ENCODE measurements at regions not wholly inside any gene's neighbourhood (a gene's known extent, or its start where the extent isn't known, plus 50 kb on each side); places are given as distances from the start of the nearest gene placed in this dataset.
A peak's percentile ranks its signal among the peaks of the same experiment; 100 is the strongest.
"Not testable (repeated sequence)": the region's sequence is repeated elsewhere in the genome, so short reads cannot be mapped to it uniquely, and the experiment has no call there.

DNA sequence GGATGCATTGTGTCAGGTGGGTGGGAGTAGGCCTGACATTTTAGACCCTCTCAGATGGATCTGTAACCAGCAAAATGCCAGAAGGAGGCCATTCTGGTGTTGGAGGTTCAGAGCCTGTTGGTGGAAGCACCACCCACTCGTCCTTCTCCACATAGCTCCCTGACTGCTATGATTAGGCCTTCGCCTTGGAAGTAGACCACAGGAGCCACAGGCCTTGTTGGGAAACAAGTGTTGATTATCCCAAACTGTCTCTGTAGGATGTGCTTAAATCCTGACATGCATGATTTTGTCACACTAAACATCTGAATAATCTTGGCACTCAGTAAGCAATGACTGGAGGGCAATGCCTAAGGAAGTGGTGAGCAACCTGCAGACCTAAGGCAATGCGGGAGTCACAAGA is 117.2 kb upstream of the LY86 start:
- Histone ChIP-seq H3K36me3 (ENCODE audit: control insufficient read depth, insufficient read depth, low read length) (no peaks in the 10 kb centered on the region), H3K9me3 (replicated peaks; ENCODE audit: control insufficient read depth, low read depth, low read length) (peaks cover 5% of the 10 kb centered on the region), H3K4me1 (ENCODE audit: control insufficient read depth, insufficient read depth, low read length) (peaks cover 2% of the 10 kb centered on the region), H3K27me3 (ENCODE audit: control insufficient read depth, insufficient read depth, low read length) (no peaks in the 10 kb centered on the region), H3K27ac (ENCODE audit: low read length) (no peak overlapping the region), H3K4me3 (ENCODE audit: low read length) (no peak overlapping the region)
- 88% methylated on average over 1 of the region's 3 CpGs for WGBS (ENCODE audit: insufficient coverage)
- no peak for DNase-seq

DNA sequence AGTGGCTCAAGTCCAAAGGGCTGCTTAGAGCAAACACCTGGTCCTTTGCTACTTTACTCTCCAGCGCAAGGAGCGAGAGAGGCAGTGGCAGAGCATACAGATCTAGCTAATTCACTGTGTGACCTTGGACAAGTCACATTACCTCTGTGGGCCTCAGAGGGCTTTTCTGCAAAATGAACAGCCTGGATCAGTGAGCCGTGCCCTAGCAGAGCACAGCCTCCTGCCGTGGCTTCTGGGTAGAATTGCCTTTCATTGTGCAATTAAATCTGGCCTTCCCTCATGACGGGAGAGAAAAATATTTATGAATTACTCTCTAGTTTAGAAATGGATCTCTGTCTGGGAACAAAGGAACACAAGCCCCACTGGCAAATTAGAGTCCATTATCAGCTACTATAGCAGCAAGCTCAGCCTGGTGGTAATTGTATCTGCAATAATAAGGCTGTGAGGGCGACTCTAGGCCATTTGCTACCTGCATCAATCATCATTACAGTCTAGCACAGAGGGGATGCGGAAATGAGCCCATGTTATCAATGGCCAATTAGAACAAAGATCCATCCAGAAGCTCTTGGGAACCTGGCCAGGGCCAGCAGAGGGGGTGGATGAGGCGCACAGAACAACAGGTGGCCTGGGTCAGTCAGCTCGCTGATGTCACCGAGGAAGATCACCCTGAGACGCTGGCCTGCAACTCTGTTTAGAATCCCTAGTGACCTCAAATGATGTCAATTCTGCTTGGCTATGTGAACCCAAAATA is 114.2 kb upstream of the LY86 start:
- Histone ChIP-seq H3K36me3 (ENCODE audit: control insufficient read depth, insufficient read depth, low read length) (no peaks in the 10 kb centered on the region), H3K27ac (ENCODE audit: low read length) (no peak overlapping the region)
- 71% methylated on average over 7 of the region's 11 CpGs for WGBS (ENCODE audit: insufficient coverage)

DNA sequence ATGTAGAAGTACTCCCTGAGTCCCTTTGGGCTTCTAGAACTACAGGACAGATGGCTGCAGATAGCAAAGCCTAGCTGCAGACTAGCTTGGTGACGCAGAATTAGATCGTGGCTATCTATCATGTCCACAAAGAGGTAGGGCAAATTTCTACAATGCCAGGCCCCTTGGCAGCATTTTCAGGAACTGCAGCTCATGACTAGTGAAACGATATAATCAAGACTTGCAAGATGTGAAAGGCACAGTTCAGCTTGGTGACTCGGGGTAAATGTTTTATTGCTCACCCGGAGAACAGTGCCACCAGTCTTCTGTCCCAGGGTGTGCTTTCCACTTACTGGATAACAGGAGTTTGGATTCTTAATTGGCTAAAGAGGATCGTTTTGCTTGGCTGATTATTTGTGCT is 108.7 kb upstream of the LY86 start:
- H3K4me3 ChIP-seq (ENCODE audit: low read length), result no peak overlapping the region
- WGBS (ENCODE audit: insufficient coverage), result 69% methylated on average over 6 of the region's 6 CpGs
- no peaks in the 10 kb centered on the region for H3K36me3 ChIP-seq (ENCODE audit: control insufficient read depth, insufficient read depth, low read length)
- no peak overlapping the region for H3K27ac ChIP-seq (ENCODE audit: low read length)
- no peaks in the 10 kb centered on the region for H3K27me3 ChIP-seq (ENCODE audit: control insufficient read depth, insufficient read depth, low read length)
- no peak for DNase-seq
- H3K4me1 ChIP-seq (ENCODE audit: control insufficient read depth, insufficient read depth, low read length), result no peaks in the 10 kb centered on the region
- peaks cover 5% of the 10 kb centered on the region for H3K9me3 ChIP-seq (replicated peaks; ENCODE audit: control insufficient read depth, low read depth, low read length)

More for the DNA sequence above, 114.2 kb upstream of the LY86 start:
- Histone ChIP-seq H3K27me3 (ENCODE audit: control insufficient read depth, insufficient read depth, low read length) (no peaks in the 10 kb centered on the region), H3K4me1 (ENCODE audit: control insufficient read depth, insufficient read depth, low read length) (peaks cover 2% of the 10 kb centered on the region), H3K9me3 (replicated peaks; ENCODE audit: control insufficient read depth, low read depth, low read length) (peaks cover 5% of the 10 kb centered on the region), H3K4me3 (ENCODE audit: low read length) (no peak overlapping the region)
- DNase-seq, result peak; percentile 31

DNA sequence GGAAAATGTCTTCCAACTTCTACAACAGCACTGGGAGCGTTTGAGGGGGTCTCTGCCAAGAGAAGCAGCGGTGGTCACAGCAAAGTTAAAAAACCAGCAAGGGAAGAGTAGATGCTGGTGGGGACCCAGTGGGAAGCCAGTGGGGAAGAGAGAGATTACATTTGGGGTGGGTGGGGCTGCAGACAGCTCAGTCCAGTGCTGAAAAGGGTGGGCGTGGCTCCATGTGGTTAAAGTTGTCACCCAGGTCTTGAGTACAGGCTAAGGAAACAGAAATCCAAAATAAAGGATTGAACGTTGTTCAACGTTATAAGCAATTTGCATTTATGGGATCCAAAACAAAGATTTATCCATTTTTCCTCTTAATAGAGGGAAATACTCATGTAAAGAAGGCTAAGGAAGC is 106.3 kb upstream of the LY86 start:
- DNase-seq, result no peak
- no peaks in the 10 kb centered on the region for H3K36me3 ChIP-seq (ENCODE audit: control insufficient read depth, insufficient read depth, low read length)
- no peak overlapping the region for H3K4me3 ChIP-seq (ENCODE audit: low read length)
- H3K4me1 ChIP-seq (ENCODE audit: control insufficient read depth, insufficient read depth, low read length), result no peaks in the 10 kb centered on the region
- peaks cover 5% of the 10 kb centered on the region for H3K9me3 ChIP-seq (replicated peaks; ENCODE audit: control insufficient read depth, low read depth, low read length)
- H3K27me3 ChIP-seq (ENCODE audit: control insufficient read depth, insufficient read depth, low read length), result no peaks in the 10 kb centered on the region
- no peak overlapping the region for H3K27ac ChIP-seq (ENCODE audit: low read length)
- 86% methylated on average over 1 of the region's 5 CpGs for WGBS (ENCODE audit: insufficient coverage)

DNA sequence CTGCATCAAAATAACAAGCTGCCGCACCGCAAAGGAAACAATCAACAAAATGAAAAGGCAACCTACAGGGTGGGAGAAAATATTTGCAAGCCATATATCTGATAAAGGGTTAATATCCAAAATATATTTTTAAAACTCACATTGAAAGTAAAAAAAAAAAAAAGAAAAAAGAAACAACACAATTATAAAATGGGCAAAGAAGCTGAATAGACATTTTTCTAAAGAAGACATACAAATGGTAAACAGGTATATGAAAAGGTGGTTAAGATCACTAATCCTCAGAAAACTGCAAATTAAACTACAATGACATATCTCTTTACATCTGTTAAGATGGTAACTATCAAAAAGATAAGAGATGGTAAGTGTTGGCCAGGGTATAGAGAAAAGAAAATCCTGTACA is 105.4 kb upstream of the LY86 start:
- H3K27ac ChIP-seq (ENCODE audit: low read length), result no peak overlapping the region
- H3K4me3 ChIP-seq (ENCODE audit: low read length), result no peak overlapping the region
- WGBS (ENCODE audit: insufficient coverage), result no CpG with 5 or more reads among the region's 2 CpGs
- peaks cover 5% of the 10 kb centered on the region for H3K9me3 ChIP-seq (replicated peaks; ENCODE audit: control insufficient read depth, low read depth, low read length)
- H3K4me1 ChIP-seq (ENCODE audit: control insufficient read depth, insufficient read depth, low read length), result no peaks in the 10 kb centered on the region
- H3K27me3 ChIP-seq (ENCODE audit: control insufficient read depth, insufficient read depth, low read length), result no peaks in the 10 kb centered on the region
- no peaks in the 10 kb centered on the region for H3K36me3 ChIP-seq (ENCODE audit: control insufficient read depth, insufficient read depth, low read length)
- DNase-seq, result no peak

DNA sequence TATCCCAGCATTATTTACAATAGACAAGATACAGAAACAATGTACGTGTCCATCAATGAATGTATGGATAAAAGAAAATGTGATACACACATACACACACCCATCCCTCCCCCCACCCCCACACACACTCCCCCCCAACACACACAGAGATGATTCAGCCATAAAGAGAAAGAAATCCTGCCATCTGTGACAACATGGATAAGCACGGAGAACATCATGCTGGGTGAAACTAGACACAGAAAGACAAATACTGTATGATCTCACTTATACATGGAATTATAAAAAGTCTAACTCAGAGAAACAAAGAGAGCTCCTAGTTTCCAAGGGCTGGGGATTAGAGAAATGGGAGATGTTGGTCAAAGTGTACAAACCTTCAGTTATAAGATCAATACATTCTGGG is 104.8 kb upstream of the LY86 start:
- no CpG with 5 or more reads among the region's 2 CpGs for WGBS (ENCODE audit: insufficient coverage)
- H3K9me3 ChIP-seq (replicated peaks; ENCODE audit: control insufficient read depth, low read depth, low read length), result peaks cover 5% of the 10 kb centered on the region
- no peaks in the 10 kb centered on the region for H3K36me3 ChIP-seq (ENCODE audit: control insufficient read depth, insufficient read depth, low read length)
- no peaks in the 10 kb centered on the region for H3K4me1 ChIP-seq (ENCODE audit: control insufficient read depth, insufficient read depth, low read length)
- H3K27me3 ChIP-seq (ENCODE audit: control insufficient read depth, insufficient read depth, low read length), result no peaks in the 10 kb centered on the region
- no peak overlapping the region for H3K27ac ChIP-seq (ENCODE audit: low read length)
- H3K4me3 ChIP-seq (ENCODE audit: low read length), result no peak overlapping the region
- no peak for DNase-seq

DNA sequence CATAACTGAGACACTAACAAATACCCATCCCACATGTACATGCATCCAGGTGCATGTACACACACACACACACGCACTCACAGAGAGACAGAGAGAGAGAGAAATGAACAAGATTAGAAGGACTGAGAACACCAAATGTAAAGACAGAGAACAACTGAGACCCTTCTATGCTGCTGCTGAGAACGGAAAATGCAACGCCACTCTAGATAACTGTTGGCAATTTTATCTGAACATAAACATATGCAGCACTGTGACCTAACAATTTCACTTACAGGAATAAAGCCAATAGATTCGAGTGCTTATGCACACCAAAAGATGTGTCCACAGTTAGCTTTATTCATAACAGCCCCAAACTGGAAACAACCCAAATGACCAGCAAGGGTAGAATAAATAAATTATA is 103.8 kb upstream of the LY86 start:
- H3K36me3 ChIP-seq (ENCODE audit: control insufficient read depth, insufficient read depth, low read length), result no peaks in the 10 kb centered on the region
- H3K4me3 ChIP-seq (ENCODE audit: low read length), result no peak overlapping the region
- H3K27me3 ChIP-seq (ENCODE audit: control insufficient read depth, insufficient read depth, low read length), result no peaks in the 10 kb centered on the region
- H3K27ac ChIP-seq (ENCODE audit: low read length), result no peak overlapping the region
- DNase-seq, result no peak
- WGBS (ENCODE audit: insufficient coverage), result 49% methylated on average over 2 of the region's 4 CpGs
- H3K4me1 ChIP-seq (ENCODE audit: control insufficient read depth, insufficient read depth, low read length), result no peaks in the 10 kb centered on the region
- H3K9me3 ChIP-seq (replicated peaks; ENCODE audit: control insufficient read depth, low read depth, low read length), result peaks cover 5% of the 10 kb centered on the region

DNA sequence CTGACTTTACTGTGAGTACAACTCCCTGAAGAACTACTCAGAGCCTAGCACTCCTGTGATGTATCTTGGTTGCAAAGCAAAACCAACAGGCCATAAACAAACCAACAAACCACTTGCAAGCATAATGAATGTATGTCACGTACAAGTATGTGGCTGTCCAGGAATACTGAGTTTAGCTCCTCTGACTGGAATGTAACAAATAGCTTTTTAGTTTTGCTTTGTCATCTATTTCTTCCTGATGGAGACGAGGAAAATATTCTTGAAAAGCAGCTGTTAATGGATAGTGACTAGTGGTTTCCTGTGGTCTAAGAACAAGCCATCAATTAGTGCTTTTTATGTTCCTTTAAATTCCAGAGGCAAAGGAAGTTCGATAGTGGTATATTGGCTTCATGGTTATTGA is 101.9 kb upstream of the LY86 start:
- no CpG with 5 or more reads among the region's 3 CpGs for WGBS (ENCODE audit: insufficient coverage)
- Histone ChIP-seq H3K4me1 (ENCODE audit: control insufficient read depth, insufficient read depth, low read length) (no peaks in the 10 kb centered on the region), H3K4me3 (ENCODE audit: low read length) (no peak overlapping the region), H3K27ac (ENCODE audit: low read length) (no peak overlapping the region), H3K36me3 (ENCODE audit: control insufficient read depth, insufficient read depth, low read length) (no peaks in the 10 kb centered on the region), H3K9me3 (replicated peaks; ENCODE audit: control insufficient read depth, low read depth, low read length) (peaks cover 5% of the 10 kb centered on the region), H3K27me3 (ENCODE audit: control insufficient read depth, insufficient read depth, low read length) (no peaks in the 10 kb centered on the region)
- DNase-seq, result no peak

DNA sequence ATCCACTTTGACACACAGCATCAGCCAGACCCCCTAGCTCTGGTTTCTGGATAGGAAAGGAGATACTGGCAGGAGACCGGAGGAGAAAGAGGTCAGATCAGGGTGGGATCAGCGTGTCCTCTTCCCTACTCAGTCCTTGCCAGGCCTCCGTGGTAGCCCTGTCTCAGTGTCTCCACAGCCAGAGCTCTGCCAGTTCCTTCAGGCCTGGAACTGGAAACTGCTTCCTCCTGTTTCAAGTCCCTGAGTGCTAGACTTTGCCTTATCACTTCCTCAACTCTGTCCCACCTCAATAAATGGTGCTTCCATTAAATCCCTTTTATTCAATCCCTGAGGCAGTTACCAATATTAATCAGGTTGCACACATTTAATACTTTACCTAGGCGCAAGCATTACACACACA is 96.8 kb upstream of the LY86 start:
- no peak for DNase-seq
- Histone ChIP-seq H3K4me3 (ENCODE audit: low read length) (no peak overlapping the region), H3K36me3 (ENCODE audit: control insufficient read depth, insufficient read depth, low read length) (no peaks in the 10 kb centered on the region), H3K27ac (ENCODE audit: low read length) (no peak overlapping the region), H3K27me3 (ENCODE audit: control insufficient read depth, insufficient read depth, low read length) (no peaks in the 10 kb centered on the region), H3K9me3 (replicated peaks; ENCODE audit: control insufficient read depth, low read depth, low read length) (no peaks in the 10 kb centered on the region), H3K4me1 (ENCODE audit: control insufficient read depth, insufficient read depth, low read length) (no peaks in the 10 kb centered on the region)
- WGBS (ENCODE audit: insufficient coverage), result 82% methylated on average over 3 of the region's 4 CpGs

DNA sequence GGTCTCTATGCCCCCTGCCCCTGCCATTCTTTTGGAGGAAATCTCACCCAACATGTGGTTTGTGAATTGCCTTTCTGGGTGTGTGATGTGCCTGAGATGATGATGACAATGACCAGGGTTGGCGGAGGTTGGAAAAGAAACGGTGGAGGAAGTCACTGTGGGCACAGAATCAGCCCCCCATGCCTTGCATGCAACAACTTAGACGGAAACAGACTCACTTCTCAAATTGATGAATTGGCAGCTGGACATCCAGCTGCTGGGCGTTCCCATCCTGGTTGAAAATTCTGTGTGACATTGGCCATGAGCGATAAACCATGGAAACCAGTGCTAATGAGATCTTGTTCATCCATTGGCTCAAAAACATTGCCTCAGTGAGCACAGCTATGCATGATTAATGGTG is 95.8 kb upstream of the LY86 start:
- H3K27ac ChIP-seq (ENCODE audit: low read length), result no peak overlapping the region
- H3K9me3 ChIP-seq (replicated peaks; ENCODE audit: control insufficient read depth, low read depth, low read length), result no peaks in the 10 kb centered on the region
- no peak overlapping the region for H3K4me3 ChIP-seq (ENCODE audit: low read length)
- no peaks in the 10 kb centered on the region for H3K4me1 ChIP-seq (ENCODE audit: control insufficient read depth, insufficient read depth, low read length)
- peak; percentile 40 for DNase-seq
- H3K36me3 ChIP-seq (ENCODE audit: control insufficient read depth, insufficient read depth, low read length), result no peaks in the 10 kb centered on the region
- H3K27me3 ChIP-seq (ENCODE audit: control insufficient read depth, insufficient read depth, low read length), result no peaks in the 10 kb centered on the region
- 81% methylated on average over 4 of the region's 5 CpGs for WGBS (ENCODE audit: insufficient coverage)

DNA sequence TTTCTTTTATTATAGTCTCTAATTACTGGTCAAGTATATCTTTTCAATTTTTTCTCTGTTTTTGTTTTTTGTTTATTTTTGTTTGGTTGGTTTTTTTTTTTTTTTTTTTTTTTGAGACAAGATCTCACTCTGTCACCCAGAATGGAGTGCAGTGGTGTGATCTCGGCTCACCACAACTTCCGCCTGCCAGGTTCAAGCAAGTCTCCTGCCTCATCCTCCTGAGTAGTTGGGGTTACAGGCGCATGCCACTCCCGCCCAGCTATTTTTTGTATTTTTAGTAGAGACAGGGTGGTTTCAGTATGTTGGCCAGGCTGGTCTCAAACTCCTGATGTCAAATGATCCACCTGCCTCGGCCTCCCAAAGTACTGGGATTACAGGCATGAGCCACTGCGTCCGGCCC is 94.4 kb upstream of the LY86 start:
- no CpG with 5 or more reads among the region's 7 CpGs for whole genome bisulfite sequencing (ENCODE audit: insufficient coverage)
- not testable (repeated sequence) for H3K4me3 ChIP-seq (ENCODE audit: low read length); H3K27ac ChIP-seq (ENCODE audit: low read length); DNase-seq; H3K4me1 ChIP-seq (ENCODE audit: control insufficient read depth, insufficient read depth, low read length); H3K27me3 ChIP-seq (ENCODE audit: control insufficient read depth, insufficient read depth, low read length); H3K36me3 ChIP-seq (ENCODE audit: control insufficient read depth, insufficient read depth, low read length); H3K9me3 ChIP-seq (replicated peaks; ENCODE audit: control insufficient read depth, low read depth, low read length)
